IPS DF 4.7 (cell line): ENCODE measurements at regions not wholly inside any gene's neighbourhood (a gene's known extent, or its start where the extent isn't known, plus 50 kb on each side); places are given as distances from the start of the nearest gene placed in this dataset.
"Not testable (repeated sequence)": the region's sequence is repeated elsewhere in the genome, so short reads cannot be mapped to it uniquely, and the experiment has no call there.

Experiments
- DNase-seq: peaks from one replicate; pipeline ENCODE4 v3.0.0-alpha.2; 2013; ENCODE audit warnings: low spot score; ENCODE audit errors: extremely low read depth

- DNase-seq = no peak
Observed at GRCh38 chr2:4965556-4966320, 726.4 kb upstream of the SOX11 start.

- DNase-seq = no peak
Observed at GRCh38 chr2:4967206-4967605, 725.0 kb upstream of the SOX11 start.

DNA sequence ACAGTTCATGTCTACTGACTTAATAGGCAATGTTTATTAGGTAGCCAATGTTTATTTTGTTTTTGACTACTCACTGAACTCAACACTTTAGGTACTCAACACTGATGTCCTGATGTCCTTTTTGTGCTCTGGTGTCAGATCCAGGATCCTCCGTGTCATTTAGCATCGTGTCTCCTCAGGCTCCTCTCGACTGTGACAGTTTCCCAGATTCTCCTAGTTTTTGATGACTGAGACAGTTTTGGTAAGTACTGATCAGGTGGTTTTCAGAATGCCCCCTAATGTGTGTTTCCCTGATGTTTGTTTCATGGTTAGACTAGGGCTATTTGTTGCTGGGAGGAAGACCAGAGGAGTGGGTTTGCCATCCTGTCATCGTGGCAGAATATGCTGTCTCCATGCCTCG is 719.7 kb upstream of the SOX11 start:
- no peak for DNase-seq

DNA sequence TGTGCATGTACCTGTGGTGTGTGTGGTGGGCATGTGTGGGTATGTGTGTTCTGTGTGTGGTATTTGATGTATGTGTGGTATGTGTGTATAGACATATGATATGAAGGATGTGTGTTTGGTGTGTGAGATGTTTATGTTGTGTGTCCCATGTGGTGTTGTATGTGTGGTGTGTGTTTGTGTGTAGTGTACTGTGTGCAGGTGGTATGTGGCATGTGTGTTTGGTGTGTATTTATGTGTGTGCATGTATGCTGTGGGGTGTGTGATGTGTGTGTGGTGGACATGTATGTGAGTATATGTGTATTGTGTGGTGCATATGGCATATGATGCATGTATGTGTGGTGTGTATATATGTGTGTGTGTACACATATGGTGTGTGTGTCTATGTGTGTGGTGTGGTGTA is 718.8 kb upstream of the SOX11 start:
- DNase-seq = no peak

GRCh38 chr2:4973973-4974372 is 718.2 kb upstream of the SOX11 start:
- DNase-seq = no peak

DNA sequence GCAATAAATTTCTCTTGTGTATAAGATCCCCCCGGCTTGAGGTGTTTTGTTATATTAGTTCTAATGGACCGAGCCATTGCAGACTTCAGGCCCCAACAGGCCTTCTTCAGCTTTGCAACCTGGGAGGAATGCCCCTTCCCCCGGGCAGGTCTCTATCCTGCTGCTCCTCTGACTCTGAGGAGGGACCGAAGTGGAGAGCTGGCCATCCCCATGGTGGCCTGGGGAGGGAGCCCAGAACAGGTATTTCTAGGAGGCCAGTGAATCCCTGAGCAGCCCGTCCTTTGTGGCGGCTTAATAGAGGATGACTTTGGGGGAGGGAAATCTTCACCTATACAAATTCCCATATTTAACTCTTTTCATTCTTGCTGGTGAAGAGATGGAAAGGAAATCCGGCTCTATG is 715.8 kb upstream of the SOX11 start:
- DNase-seq = no peak

DNA sequence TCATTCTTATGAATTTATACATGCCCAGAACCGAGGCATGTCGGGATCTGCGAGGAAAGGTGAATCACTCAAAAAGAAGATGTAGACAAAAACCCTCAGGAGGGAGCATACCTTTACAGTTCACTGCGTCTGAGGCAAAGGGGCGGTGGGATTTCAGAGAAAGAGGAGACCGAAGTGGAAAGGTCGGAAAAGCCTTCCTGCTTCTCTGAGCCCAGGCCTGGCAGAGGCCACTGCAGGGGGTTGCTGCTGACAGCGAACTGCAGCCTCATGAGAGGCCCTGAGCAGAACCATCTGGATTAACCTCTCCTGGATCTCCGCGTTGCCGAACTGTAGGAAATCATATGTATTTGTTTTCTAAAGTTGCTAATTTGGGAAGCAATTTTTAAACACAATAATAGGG is 713.1 kb upstream of the SOX11 start:
- DNase-seq = no peak

- no peak for DNase-seq
Observed at GRCh38 chr2:4980995-4981394, 711.2 kb upstream of the SOX11 start.

DNA sequence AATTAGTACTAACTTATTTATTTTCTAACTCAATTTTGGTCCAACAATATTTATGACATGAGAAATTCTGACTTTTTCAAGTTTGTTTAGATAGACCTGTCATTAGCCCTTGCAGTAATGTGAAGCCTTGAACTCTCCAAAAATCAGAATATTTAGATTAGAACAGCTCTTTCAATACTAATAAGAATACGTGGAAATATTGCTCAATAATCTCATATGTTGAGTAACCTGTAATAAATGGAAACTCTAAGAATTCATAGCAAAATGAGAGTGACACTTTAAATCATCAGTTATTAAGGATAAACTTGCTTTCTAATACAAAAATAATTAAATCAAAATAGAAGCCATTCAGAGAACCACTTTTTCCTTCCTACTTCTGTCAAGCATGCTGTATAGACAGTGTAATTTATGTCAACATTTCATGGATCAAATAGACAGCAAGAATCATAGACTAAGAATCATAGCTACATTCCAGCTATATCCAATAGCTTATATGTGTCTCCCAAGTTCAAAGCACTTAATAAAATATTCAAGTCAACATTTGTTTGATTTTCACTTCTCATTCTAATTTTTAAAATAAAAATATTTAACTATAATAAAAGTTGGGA is 710.3 kb upstream of the SOX11 start:
- DNase-seq = no peak

- DNase-seq = not testable (repeated sequence)
Observed at GRCh38 chr2:4988444-4988843, 703.7 kb upstream of the SOX11 start.

GRCh38 chr2:4992226-4992625 is 700.0 kb upstream of the SOX11 start:
- no peak for DNase-seq

GRCh38 chr2:4995466-4995865 is 696.7 kb upstream of the SOX11 start:
- DNase-seq = peak; percentile 5

DNA sequence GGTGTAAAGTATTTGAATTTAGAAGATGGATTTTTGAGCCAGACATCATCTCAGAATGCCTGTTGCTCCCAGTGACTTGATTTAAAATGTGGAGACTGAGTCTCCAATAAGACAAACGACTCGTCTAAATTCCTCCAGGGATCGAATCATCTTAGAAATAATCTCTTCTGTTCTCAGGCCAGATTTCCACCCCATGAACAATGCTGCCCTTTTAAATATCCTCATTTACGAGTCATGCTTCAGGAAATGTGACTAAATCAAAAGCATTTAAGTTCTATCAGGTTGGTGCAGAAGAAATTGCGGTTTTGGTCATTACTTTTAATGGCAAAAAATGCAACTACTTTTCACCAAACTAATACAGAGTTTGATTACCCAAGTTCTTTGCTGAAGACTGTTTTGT is 684.6 kb upstream of the SOX11 start:
- DNase-seq = no peak

- DNase-seq = no peak
Observed at GRCh38 chr2:5019324-5019723, 672.9 kb upstream of the SOX11 start.

DNA sequence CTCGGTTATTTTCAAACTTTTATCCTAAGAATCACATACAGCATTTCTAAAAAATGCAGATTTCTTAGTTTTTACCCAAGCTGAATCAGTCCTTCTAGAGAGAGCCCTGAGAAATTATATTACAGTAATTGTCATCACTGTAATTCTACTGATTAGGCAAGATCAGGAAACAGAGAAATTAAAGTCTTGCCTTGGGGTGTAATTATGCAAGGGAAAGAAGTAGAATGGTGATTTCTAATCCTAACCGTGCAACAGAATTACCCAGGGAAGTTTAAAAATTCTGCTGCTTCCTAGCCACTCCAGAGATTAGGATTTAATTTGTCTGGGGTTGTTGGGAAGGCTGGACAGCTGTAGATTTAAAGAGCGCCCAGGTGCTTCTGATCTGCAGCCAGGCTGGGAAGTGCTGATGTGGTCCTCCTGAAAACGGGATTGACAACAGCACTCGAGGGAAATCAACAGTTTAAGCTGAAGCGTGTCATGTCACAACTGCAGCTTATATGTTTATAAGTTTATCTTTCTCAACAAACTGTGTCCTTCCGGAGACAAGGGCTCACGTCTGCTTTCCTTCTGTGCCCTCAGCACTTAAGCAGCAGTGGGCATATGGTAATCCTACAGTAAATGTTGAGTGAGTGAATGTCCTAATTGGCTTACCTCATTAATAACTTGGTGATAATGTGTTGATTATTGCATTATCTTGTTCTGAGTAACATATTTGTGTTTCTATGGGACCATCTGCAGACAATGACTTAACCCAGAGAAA is 671.9 kb upstream of the SOX11 start:
- DNase-seq = no peak

GRCh38 chr2:5021136-5021535 is 671.0 kb upstream of the SOX11 start:
- no peak for DNase-seq

DNA sequence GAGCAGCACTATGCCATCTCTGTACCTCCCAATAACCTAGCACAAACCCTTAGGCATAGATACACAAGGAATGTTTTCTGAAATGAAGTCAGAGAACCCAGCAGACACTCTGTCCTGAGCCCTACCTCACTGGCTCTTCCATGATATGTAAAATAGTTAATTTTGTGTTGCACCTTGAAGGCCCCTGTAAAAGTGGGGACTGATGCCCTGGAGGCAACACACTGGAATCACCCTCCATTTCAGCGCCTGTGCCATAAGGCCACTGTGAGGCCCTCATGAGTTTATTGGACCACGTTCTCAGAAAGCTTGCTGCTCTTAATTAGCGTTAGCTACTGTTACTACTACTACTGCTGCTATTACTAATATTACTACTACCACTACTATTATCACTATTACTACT is 670.1 kb upstream of the SOX11 start:
- no peak for DNase-seq

DNA sequence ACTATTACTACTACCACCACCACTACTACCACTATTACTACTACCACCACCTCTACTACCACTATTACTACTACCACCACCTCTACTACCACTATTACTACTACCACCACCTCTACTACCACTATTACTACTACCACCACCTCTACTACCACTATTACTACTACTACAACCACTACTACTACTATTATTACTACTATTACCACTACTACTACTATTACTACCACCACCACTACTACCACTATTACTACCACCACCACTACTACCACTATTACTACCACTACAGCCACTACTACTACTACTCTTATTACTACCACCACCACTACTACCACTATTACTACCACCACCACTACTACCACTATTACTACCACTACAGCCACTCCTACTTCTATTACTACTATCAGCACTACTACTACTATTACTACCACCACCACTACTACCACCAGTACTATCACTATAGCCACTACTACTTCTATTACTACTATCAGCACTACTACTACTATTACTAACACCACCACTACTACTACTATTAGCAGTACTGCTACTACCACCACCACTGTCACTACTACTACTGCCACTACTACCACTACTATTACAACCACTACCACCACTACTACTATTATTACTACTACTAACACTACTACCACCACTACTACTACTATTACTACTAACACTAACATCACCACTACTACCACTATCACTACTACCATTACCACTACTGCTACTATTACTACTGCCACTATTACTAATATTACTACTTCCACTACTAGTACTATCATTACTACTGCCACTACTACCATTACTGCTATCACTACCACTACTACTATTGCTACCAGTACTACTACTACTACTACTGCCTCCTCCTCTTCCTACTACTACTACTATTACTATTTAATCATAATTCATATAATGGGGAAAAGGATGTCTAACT is 669.2 kb upstream of the SOX11 start:
- DNase-seq = not testable (repeated sequence)

DNA sequence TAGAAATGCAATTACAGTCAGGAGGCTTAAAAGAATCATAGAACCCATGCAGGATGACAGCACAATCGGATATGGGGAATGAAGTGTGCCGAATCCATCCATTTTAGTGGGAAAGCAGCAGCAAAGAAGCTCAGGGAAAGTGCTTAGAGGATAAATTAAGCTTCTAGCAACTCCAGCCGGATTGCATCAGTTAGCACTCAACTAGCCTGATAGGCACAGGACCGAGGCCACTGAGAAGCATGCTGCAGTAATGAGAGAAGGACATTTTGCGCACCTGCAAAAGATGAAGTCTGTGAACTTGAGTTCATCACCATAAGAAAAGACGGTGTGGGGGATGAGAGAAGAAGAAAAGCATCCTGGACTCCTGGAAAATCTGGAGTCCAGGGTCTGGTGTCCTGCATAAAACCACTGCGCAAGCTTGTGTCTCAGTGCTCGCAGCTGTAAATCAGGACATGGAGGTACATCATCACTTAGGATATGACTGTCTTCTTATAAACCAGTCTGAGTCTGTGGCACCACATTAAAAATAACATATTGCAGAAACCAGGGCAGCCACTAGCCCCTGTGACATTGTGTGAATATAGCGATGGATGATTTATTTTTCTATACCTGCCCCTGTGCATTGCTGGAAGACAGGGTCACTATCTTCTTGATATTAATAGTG is 665.5 kb upstream of the SOX11 start:
- no peak for DNase-seq

DNA sequence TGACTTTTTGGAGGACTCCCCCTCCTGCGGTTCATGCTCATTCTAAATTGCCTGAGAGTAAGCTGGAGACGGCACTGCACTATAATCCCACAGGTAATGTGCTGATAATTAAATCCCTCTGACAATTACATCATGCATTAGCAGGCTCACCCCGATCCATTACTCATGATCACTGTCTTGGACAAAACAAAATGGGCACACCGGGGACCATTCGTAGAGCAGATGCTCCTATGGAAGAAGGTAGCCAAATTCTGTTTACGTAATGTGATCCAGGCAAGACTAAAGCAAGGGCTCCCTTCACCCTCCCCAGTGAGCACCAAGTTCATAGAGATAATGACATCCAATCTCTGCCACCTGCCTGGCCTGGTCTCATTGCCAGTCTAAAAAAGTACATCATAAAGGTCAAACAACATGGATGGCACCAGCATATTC is 657.1 kb upstream of the SOX11 start:
- no peak for DNase-seq

DNA sequence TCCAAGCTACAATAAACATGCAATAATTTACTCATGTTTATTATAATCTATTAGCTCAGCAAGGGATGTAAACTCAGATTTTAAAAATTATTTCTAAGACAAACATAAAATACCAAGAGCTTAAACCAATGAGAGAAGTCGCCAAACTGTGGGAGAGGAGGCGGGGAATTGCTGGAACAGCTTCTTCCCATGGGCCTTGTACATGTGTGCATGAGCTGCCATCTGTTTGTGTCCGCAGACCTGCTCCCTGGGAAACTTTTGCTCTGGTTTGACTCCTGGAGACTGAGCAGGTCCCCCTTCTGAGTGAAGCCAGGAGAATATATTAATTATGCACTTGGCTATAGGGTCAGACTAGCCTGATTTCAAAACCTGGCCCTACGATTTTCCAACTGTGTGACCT is 655.9 kb upstream of the SOX11 start:
- DNase-seq = no peak
